ENCODE measurements at regions not wholly inside any gene's neighbourhood (a gene's known extent, or its start where the extent isn't known, plus 50 kb on each side); places are given as distances from the start of the nearest gene placed in this dataset.

- Histone ChIP-seq H3K4me1 (ENCODE audit: low read depth, poor library complexity, severe bottlenecking) (no peaks in the 10 kb centered on the region), H3K27me3 (ENCODE audit: insufficient read depth, low read depth) (no peaks in the 10 kb centered on the region), H2AFZ (ENCODE audit: low read depth) (no peak overlapping the region), H3K36me3 (ENCODE audit: insufficient read depth) (no peaks in the 10 kb centered on the region), H3K4me3 (IDR thresholded peaks at IDR 0.05; ENCODE audit: insufficient read depth, low read depth, low read length) (no peak overlapping the region), H4K20me1 (ENCODE audit: insufficient read depth) (no peaks in the 10 kb centered on the region), H3K9ac (no peak overlapping the region), H3K27ac (no peak overlapping the region), H3K79me2 (ENCODE audit: insufficient read depth, low read depth) (no peaks in the 10 kb centered on the region), H3K4me2 (no peak overlapping the region)
- no peak for TF ChIP-seq CTCF (conservative IDR thresholded peaks at IDR 0.05; ENCODE audit: low read depth, low read length)
Observed at GRCh38 chrX:15938072-15938471, 83.5 kb upstream of the AP1S2 start.

GRCh38 chrX:15931362-15931761 is 76.7 kb upstream of the AP1S2 start:
- Histone ChIP-seq H3K4me2 (no peak overlapping the region), H4K20me1 (ENCODE audit: insufficient read depth) (no peaks in the 10 kb centered on the region), H3K36me3 (ENCODE audit: insufficient read depth) (no peaks in the 10 kb centered on the region), H2AFZ (ENCODE audit: low read depth) (no peak overlapping the region), H3K27me3 (ENCODE audit: insufficient read depth, low read depth) (no peaks in the 10 kb centered on the region), H3K9ac (no peak overlapping the region), H3K79me2 (ENCODE audit: insufficient read depth, low read depth) (no peaks in the 10 kb centered on the region), H3K4me1 (ENCODE audit: low read depth, poor library complexity, severe bottlenecking) (no peaks in the 10 kb centered on the region), H3K27ac (no peak overlapping the region), H3K4me3 (IDR thresholded peaks at IDR 0.05; ENCODE audit: insufficient read depth, low read depth, low read length) (no peak overlapping the region)
- no peak for TF ChIP-seq CTCF (conservative IDR thresholded peaks at IDR 0.05; ENCODE audit: low read depth, low read length)

- Histone ChIP-seq H2AFZ (ENCODE audit: low read depth) (no peak overlapping the region), H4K20me1 (ENCODE audit: insufficient read depth) (no peaks in the 10 kb centered on the region), H3K4me2 (no peak overlapping the region), H3K27me3 (ENCODE audit: insufficient read depth, low read depth) (no peaks in the 10 kb centered on the region), H3K27ac (no peak overlapping the region), H3K36me3 (ENCODE audit: insufficient read depth) (no peaks in the 10 kb centered on the region), H3K4me3 (IDR thresholded peaks at IDR 0.05; ENCODE audit: insufficient read depth, low read depth, low read length) (no peak overlapping the region), H3K4me1 (ENCODE audit: low read depth, poor library complexity, severe bottlenecking) (no peaks in the 10 kb centered on the region), H3K9ac (no peak overlapping the region), H3K79me2 (ENCODE audit: insufficient read depth, low read depth) (no peaks in the 10 kb centered on the region)
- no peak for TF ChIP-seq CTCF (conservative IDR thresholded peaks at IDR 0.05; ENCODE audit: low read depth, low read length)
Observed at GRCh38 chrX:15930585-15930984, 76.0 kb upstream of the AP1S2 start.

- H3K9ac ChIP-seq: no peak overlapping the region
- H2AFZ ChIP-seq (ENCODE audit: low read depth): no peak overlapping the region
- H3K36me3 ChIP-seq (ENCODE audit: insufficient read depth): no peaks in the 10 kb centered on the region
- H3K4me3 ChIP-seq (IDR thresholded peaks at IDR 0.05; ENCODE audit: insufficient read depth, low read depth, low read length): no peak overlapping the region
- no peak for TF ChIP-seq CTCF (conservative IDR thresholded peaks at IDR 0.05; ENCODE audit: low read depth, low read length)
- no peaks in the 10 kb centered on the region for H3K4me1 ChIP-seq (ENCODE audit: low read depth, poor library complexity, severe bottlenecking)
- no peak overlapping the region for H3K4me2 ChIP-seq
- no peaks in the 10 kb centered on the region for H3K79me2 ChIP-seq (ENCODE audit: insufficient read depth, low read depth)
- H4K20me1 ChIP-seq (ENCODE audit: insufficient read depth): no peaks in the 10 kb centered on the region
- H3K27me3 ChIP-seq (ENCODE audit: insufficient read depth, low read depth): no peaks in the 10 kb centered on the region
- H3K27ac ChIP-seq: no peak overlapping the region
Observed at GRCh38 chrX:15929194-15929593, 74.6 kb upstream of the AP1S2 start.

GRCh38 chrX:15926622-15927021 is 72.0 kb upstream of the AP1S2 start:
- no peaks in the 10 kb centered on the region for H3K4me1 ChIP-seq (ENCODE audit: low read depth, poor library complexity, severe bottlenecking)
- no peaks in the 10 kb centered on the region for H4K20me1 ChIP-seq (ENCODE audit: insufficient read depth)
- H3K4me2 ChIP-seq: no peak overlapping the region
- no peaks in the 10 kb centered on the region for H3K36me3 ChIP-seq (ENCODE audit: insufficient read depth)
- no peak for TF ChIP-seq CTCF (conservative IDR thresholded peaks at IDR 0.05; ENCODE audit: low read depth, low read length)
- H3K9ac ChIP-seq: no peak overlapping the region
- no peak overlapping the region for H2AFZ ChIP-seq (ENCODE audit: low read depth)
- no peaks in the 10 kb centered on the region for H3K27me3 ChIP-seq (ENCODE audit: insufficient read depth, low read depth)
- no peak overlapping the region for H3K27ac ChIP-seq
- H3K79me2 ChIP-seq (ENCODE audit: insufficient read depth, low read depth): no peaks in the 10 kb centered on the region
- H3K4me3 ChIP-seq (IDR thresholded peaks at IDR 0.05; ENCODE audit: insufficient read depth, low read depth, low read length): no peak overlapping the region
